Ascending aorta (tissue), 2 donors: ENCODE measurements at regions not wholly inside any gene's neighbourhood (a gene's known extent, or its start where the extent isn't known, plus 50 kb on each side); places are given as distances from the start of the nearest gene placed in this dataset.

Experiments
- DNase-seq, 2 donors: peaks; one replicate each; pipeline ENCODE4 v3.0.0-alpha.2; 2019; ENCODE audit warnings: low spot score in 2 of 2
- H3K27ac ChIP-seq, 2 donors: fragments of 200-600 bp; sonication (generic); one replicate each; pipeline ENCODE4 v1.5.1; 2016 to 2017; ENCODE audit warnings: mild to moderate bottlenecking in 1 of 2
- H3K27me3 ChIP-seq: fragments of 200-600 bp; sonication (generic); one replicate; pipeline ENCODE4 v1.5.1; 2017
- H3K36me3 ChIP-seq, 2 donors: fragments of 200-600 bp; sonication (generic); one replicate each; pipeline ENCODE4 v1.5.1; 2016
- H3K4me1 ChIP-seq, 2 donors: fragments of 200-600 bp; sonication (generic); one replicate each; pipeline ENCODE4 v1.5.1; 2016 to 2017; ENCODE audit warnings: mild to moderate bottlenecking in 1 of 2
- H3K4me3 ChIP-seq, 2 donors: fragments of 200-600 bp; sonication (generic); one replicate each; pipeline ENCODE4 v1.5.1; 2016 to 2017; ENCODE audit warnings: mild to moderate bottlenecking in 1 of 2
- H3K9me3 ChIP-seq, 2 donors: fragments of 200-600 bp; sonication (generic); one replicate each; pipeline ENCODE4 v1.5.1; 2016
- CTCF ChIP-seq, 3 experiments: fragments of 200-600 bp in 2 of 3; fragments of 450-650 bp in 1 of 3; sonication (generic) in 2 of 3; IDR thresholded peaks; one replicate each; pipeline ENCODE4 v1.5.1; 2016 to 2019; ENCODE audit warnings: antibody characterized with exemption in 3 of 3, mild to moderate bottlenecking in 1 of 3, moderate library complexity in 1 of 3
- intact Hi-C: fragments of 100-400 bp; cut with DNase I; formaldehyde crosslinking; loops from one replicate; pipeline ENCODE4 v1.15.1; 2023

DNA sequence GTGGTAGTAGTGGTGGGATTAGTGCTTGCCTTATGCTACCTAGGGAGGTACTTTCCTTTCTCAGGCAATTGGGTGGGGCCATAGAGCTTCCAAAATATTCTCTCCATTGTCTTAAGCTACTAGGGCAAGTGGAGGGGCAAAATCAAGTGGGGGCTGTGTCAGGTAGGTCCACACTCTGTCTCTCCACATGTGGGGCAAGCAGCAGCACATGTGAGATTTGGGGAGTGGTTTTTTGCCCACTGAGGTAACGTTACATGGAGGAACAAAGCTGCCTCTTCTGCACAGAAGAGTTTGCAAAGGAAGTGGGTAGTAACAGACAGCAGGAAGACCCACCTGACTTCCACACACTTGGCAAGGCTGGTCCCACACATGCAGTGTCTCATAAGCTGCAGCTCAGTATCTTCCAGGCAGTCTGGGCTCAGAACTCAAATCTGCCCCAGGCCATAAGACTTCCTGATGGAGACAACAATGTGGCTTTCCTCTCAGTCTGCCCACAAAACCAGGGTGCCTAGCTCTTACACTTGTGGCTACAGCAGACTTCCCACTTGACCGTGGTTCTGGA lies 1581.5 kb upstream of the PCDH20 start:
- Histone ChIP-seq H3K36me3 (no peaks in the 10 kb centered on the region), H3K27me3 (no peaks in the 10 kb centered on the region), H3K4me3 (no peak overlapping the region), H3K9me3 (no peaks in the 10 kb centered on the region), H3K27ac (no peak overlapping the region), H3K4me1 (no peaks in the 10 kb centered on the region)
- DNase-seq, result no peak
- intact Hi-C loops, result no loop called here
- no peak for TF ChIP-seq CTCF (IDR thresholded peaks at IDR 0.05)

DNA sequence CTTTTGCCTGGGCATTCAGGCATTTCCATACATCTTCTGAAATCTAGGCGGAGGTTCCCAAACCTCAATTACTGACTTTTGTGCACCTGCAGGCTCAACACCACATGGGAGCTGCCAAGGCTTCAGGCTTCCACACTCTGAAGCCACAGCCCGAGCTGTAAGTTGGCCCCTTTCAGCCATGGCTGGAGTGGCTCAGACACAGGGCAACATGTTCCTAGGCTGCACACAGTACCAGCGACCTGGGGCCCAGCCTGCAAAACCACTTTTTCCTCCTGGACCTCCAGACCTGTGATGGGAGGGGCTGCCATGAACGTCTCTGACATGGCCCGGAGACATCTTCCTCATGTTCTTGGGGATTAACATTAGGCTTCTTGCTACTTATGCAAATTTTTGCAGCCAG lies 1558.2 kb upstream of the PCDH20 start:
- intact Hi-C loops, result no loop called here

GRCh38 chr13:62964522-62964921 lies 1548.9 kb upstream of the PCDH20 start:
- Histone ChIP-seq H3K9me3 (peaks cover 0 to 7% of the 10 kb centered on the region in 2 donors), H3K4me1 (no peaks in the 10 kb centered on the region), H3K36me3 (no peaks in the 10 kb centered on the region), H3K27me3 (no peaks in the 10 kb centered on the region), H3K4me3 (no peak overlapping the region), H3K27ac (no peak overlapping the region)
- no peak for DNase-seq
- intact Hi-C loops, result no loop called here
- TF ChIP-seq CTCF (IDR thresholded peaks at IDR 0.05), result no peak

More for the DNA sequence above, 1558.2 kb upstream of the PCDH20 start:
- Histone ChIP-seq H3K4me3 (no peak overlapping the region), H3K9me3 (no peaks in the 10 kb centered on the region), H3K4me1 (no peaks in the 10 kb centered on the region), H3K27me3 (no peaks in the 10 kb centered on the region), H3K27ac (no peak overlapping the region), H3K36me3 (no peaks in the 10 kb centered on the region)
- TF ChIP-seq CTCF (IDR thresholded peaks at IDR 0.05), result no peak
- DNase-seq, result no peak

DNA sequence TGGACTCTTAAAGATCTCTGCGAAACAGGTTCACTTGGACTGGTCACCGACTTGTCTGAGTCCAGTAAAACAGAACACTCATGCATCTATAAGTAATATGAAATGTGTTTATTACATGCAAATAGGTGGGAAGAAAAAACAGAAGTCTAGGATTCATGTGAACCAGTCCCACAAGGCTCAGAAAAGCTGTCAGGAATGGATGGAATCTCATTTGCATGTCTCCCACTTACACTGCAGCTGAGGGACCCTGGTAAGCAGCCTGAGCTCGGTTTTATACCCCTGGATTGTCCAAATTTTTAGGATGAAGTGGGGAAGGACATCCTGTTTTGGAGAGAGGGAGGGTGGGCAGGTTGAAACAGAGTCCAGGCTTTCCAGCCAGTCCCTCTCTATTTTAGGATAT lies 1545.1 kb upstream of the PCDH20 start:
- TF ChIP-seq CTCF (IDR thresholded peaks at IDR 0.05), result no peak
- intact Hi-C loops, result no loop called here

GRCh38 chr13:62933809-62934208 lies 1518.2 kb upstream of the PCDH20 start:
- TF ChIP-seq CTCF (IDR thresholded peaks at IDR 0.05), result no peak
- no peak overlapping the region for H3K4me3 ChIP-seq
- no peaks in the 10 kb centered on the region for H3K4me1 ChIP-seq
- DNase-seq, result no peak
- H3K36me3 ChIP-seq, result no peaks in the 10 kb centered on the region
- no peak overlapping the region for H3K27ac ChIP-seq
- intact Hi-C loops, result no loop called here
- H3K27me3 ChIP-seq, result no peaks in the 10 kb centered on the region
- H3K9me3 ChIP-seq, result peaks cover 0 to 4% of the 10 kb centered on the region in 2 donors

More for the DNA sequence above, 1545.1 kb upstream of the PCDH20 start:
- Histone ChIP-seq H3K9me3 (no peaks in the 10 kb centered on the region), H3K4me1 (no peaks in the 10 kb centered on the region), H3K4me3 (no peak overlapping the region), H3K27me3 (no peaks in the 10 kb centered on the region), H3K27ac (no peak overlapping the region), H3K36me3 (no peaks in the 10 kb centered on the region)
- no peak for DNase-seq
